Right cardiac atrium (tissue), 5 donors: ENCODE measurements at regions not wholly inside any gene's neighbourhood (a gene's known extent, or its start where the extent isn't known, plus 50 kb on each side); places are given as distances from the start of the nearest gene placed in this dataset.
A peak's percentile ranks its signal among the peaks of the same experiment; 100 is the strongest.

ENCODE experiments used
- ATAC-seq, 2 donors: fragments of 200-7000 bp; cut with Tn5 transposase; one replicate each; pipeline versions ENCODE4 v1.8.0 to v1.9.1; 2020; ENCODE audit warnings: moderate library complexity in 2 of 2, mild to moderate bottlenecking in 1 of 2
- DNase-seq, 3 donors: peaks; one replicate each; pipeline ENCODE4 v3.0.0-alpha.2; 2020
- H3K27ac ChIP-seq: one replicate; pipeline ENCODE4 v1.5.1; 2013; ENCODE audit warnings: mild to moderate bottlenecking, low read length, control low read depth, moderate library complexity
- H3K27me3 ChIP-seq: one replicate; pipeline ENCODE4 v1.6.1; 2013; ENCODE audit not compliant: control insufficient read depth, insufficient read depth
- H3K4me1 ChIP-seq: one replicate; pipeline ENCODE4 v1.6.1; 2013; ENCODE audit warnings: low read length; ENCODE audit not compliant: control insufficient read depth, insufficient read depth
- H3K4me3 ChIP-seq: one replicate; pipeline ENCODE4 v1.5.1; 2013; ENCODE audit warnings: low read length, control low read depth
- H3K9me3 ChIP-seq: one replicate; pipeline ENCODE4 v1.6.1; 2013; ENCODE audit warnings: low read length; ENCODE audit not compliant: control insufficient read depth
- WGBS: extraction: QIAGEN DNeasy Blood & Tissue Kit; methylation state at CpG from one replicate; pipeline ENCODE4 v1.1.7; 2013; 5-methylcytosine and 5-hydroxymethylcytosine counted together
- intact Hi-C, 4 donors: fragments of 100-400 bp; cut with DNase I; formaldehyde crosslinking; loops; one replicate each; pipeline versions ENCODE4 v1.11.0 to v1.14.0; 2022 to 2023
- donor health status: healthy with polysubstance abuse.
- donor health status: DM: no; HTN: yes; CAD: no.
- donor health status: DM: no; HTN: no; CAD: no.
- donor health status: DM: no; HTN: yes; CAD: no; lungs with severe emphysema.
- donor health status: DM: yes; HTN: yes; CAD: no.

DNA sequence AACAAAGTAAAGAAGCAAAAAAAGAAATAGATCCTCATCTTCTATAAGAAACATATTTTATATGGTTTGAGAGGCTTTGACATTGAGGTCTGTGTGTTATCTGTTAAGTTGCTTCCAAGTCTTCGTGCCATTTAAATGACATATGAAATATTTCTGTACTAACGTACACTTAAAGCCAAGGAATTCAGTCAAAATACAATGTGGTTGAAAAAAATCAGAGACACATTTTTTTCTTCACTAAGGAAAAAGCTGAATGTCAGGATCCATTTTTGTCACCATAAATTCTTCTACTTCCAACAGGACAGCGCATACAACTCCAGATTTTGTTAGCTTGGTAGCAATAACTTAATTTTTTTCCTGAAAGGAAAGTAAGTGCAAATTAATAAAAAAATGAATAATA lies 168.5 kb downstream of the FAT4 start:
- DNase-seq: no peak
- Histone ChIP-seq H3K9me3 (no peaks in the 10 kb centered on the region), H3K27me3 (no peaks in the 10 kb centered on the region), H3K4me3 (no peak overlapping the region), H3K4me1 (no peaks in the 10 kb centered on the region), H3K27ac (no peak overlapping the region)
- WGBS: 72% methylated on average over 3 of the region's 3 CpGs
- ATAC-seq: no peak
- intact Hi-C loops: loop anchor here in 1 of 4 donors (5.0 kb wide), 1 partner anchor 171 kb away; the partner anchor contains the start of gene FAT4

DNA sequence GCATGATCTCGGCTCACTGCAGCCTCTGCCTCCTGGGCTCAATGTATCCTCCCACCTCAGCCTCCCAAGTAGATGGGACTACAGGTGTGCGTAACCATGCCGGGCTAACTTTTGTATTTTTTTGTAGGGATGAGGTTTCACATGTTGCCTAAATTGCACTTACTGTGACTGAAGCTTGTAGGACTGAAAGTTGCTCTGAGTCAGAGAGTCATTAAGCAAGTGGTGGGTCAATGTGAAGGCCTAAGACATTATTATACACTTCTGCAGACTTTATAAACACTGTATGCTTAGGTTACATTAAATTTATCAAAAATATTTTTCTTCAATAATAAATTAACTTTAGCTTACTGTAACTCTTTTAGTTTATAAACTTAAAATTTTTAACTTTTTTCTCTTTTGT lies 170.2 kb downstream of the FAT4 start:
- Histone ChIP-seq H3K9me3 (no peaks in the 10 kb centered on the region), H3K4me3 (no peak overlapping the region), H3K27me3 (no peaks in the 10 kb centered on the region), H3K27ac (no peak overlapping the region), H3K4me1 (no peaks in the 10 kb centered on the region)
- ATAC-seq (no peak), DNase-seq (no peak)
- intact Hi-C loops: loop anchor here in 1 of 4 donors (5.0 kb wide), 1 partner anchor 173 kb away; the partner anchor contains the start of gene FAT4
- WGBS: 98% methylated on average over 3 of the region's 3 CpGs

DNA sequence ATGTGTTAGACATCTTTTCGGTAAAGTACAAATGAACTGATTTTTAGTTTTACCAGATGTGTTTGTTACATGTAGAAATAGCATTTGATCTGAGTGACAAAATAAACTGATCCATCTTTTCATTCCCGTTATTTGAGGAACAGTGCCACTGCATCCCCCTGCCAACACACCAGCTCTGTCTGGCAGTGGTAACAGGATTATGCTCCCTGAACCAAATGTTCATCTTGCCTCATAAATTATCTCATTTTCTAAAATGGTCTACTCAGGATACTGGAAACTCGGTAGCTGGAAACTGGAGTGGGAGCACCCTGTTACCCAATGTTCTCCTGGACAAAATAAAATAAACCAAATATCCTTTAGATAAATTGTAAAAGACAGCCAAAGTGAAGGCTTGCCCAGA lies 171.6 kb downstream of the FAT4 start:
- ATAC-seq (no peak), DNase-seq (peak in 1 of 3 donors; percentile 25)
- Histone ChIP-seq H3K9me3 (no peaks in the 10 kb centered on the region), H3K27me3 (no peaks in the 10 kb centered on the region), H3K4me1 (no peaks in the 10 kb centered on the region), H3K27ac (no peak overlapping the region), H3K4me3 (no peak overlapping the region)
- intact Hi-C loops: no loop called here
- WGBS: 66% methylated on average over 3 of the region's 3 CpGs

DNA sequence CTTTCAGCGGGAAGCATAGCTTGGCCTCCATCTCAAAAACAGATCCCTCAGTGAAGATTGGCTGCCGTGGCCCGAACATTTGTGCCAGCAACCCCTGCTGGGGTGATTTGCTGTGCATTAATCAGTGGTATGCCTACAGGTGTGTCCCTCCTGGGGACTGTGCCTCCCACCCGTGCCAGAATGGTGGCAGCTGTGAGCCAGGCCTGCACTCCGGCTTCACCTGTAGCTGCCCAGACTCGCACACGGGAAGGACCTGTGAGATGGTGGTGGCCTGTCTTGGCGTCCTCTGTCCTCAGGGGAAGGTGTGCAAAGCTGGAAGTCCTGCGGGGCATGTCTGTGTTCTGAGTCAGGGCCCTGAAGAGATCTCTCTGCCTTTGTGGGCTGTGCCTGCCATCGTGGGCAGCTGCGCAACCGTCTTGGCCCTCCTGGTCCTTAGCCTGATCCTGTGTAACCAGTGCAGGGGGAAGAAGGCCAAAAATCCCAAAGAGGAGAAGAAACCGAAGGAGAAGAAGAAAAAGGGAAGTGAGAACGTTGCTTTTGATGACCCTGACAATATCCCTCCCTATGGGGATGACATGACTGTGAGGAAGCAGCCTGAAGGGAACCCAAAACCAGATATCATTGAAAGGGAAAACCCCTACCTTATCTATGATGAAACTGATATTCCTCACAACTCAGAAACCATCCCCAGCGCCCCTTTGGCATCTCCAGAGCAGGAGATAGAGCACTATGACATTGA lies 175.4 kb downstream of the FAT4 start:
- ATAC-seq (no peak), DNase-seq (peak in 2 of 3 donors; percentile 22 to 30)
- no peak overlapping the region for H3K4me3 ChIP-seq
- H3K4me1 ChIP-seq: no peaks in the 10 kb centered on the region
- no peaks in the 10 kb centered on the region for H3K27me3 ChIP-seq
- intact Hi-C loops: no loop called here
- H3K27ac ChIP-seq: no peak overlapping the region
- H3K9me3 ChIP-seq: no peaks in the 10 kb centered on the region
- WGBS: 94% methylated on average over 15 of the region's 15 CpGs

DNA sequence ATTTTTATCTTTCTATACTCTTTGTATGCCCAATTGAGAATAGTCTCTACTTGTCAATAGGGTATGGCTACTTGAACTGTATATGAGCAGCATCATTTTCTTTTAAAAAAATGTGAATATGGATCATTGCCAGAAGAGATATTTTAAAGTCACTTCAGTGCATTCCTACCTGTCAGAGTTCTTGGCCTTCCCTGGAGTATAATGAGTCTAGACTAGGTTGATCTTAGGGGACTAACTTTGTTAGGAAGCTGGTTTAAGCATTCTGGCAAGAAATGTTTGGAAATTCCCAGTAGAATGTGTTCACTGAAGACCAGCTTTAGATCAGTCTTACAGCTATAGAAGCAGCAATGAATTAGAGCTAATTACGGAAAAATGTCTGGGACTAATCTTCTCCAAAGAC lies 178.2 kb downstream of the FAT4 start:
- DNase-seq: no peak
- ATAC-seq: no peak
- intact Hi-C loops: no loop called here
- H3K4me1 ChIP-seq: no peaks in the 10 kb centered on the region
- no peak overlapping the region for H3K4me3 ChIP-seq
- no peaks in the 10 kb centered on the region for H3K27me3 ChIP-seq
- 96% methylated on average over 1 of the region's 1 CpG for WGBS
- H3K9me3 ChIP-seq: no peaks in the 10 kb centered on the region
- no peak overlapping the region for H3K27ac ChIP-seq

DNA sequence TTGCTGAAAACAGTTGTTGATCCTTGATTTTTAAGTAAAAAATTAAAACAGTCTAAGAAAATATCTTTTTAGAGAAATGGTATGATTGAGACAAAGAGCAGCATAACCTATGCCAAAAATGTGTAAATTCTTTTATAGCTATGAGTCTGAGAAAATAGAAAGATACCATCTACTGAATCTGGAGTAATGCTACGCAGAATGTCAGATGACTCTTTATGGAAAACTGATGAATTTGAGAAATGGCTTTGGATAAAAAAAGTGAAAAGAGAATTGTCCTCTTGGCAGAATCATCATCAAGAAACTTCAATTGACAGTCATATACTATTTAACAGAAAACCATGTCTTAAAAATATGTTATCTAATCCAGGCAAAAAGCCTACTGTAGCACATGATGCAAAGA lies 183.1 kb downstream of the FAT4 start:
- intact Hi-C loops: no loop called here
- H3K9me3 ChIP-seq: no peaks in the 10 kb centered on the region

DNA sequence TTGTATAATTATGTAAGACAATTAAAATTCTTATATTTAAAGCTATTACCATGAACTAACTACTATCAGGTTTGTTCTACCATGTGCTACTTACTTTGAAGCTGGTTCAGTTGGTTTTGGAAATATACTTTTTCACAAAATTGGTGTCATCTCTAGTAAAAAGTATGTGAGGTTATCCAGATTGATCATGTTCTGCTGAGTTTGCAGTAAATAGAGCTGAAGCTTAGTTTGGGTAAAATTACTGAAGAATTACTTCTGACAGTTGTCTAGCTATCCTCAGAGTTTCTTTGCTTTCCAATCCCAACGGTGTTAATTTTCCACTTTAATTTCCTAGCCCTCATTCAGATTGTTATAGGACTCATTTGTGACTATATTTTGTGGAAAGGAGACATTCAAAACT lies 184.2 kb downstream of the FAT4 start:
- ATAC-seq (no peak), DNase-seq (no peak)
- intact Hi-C loops: no loop called here
- no peaks in the 10 kb centered on the region for H3K4me1 ChIP-seq
- 89% methylated on average over 1 of the region's 1 CpG for WGBS
- no peak overlapping the region for H3K4me3 ChIP-seq
- no peaks in the 10 kb centered on the region for H3K9me3 ChIP-seq
- H3K27me3 ChIP-seq: no peaks in the 10 kb centered on the region
- no peak overlapping the region for H3K27ac ChIP-seq

More for the DNA sequence above, 183.1 kb downstream of the FAT4 start:
- no peak for ATAC-seq
- no peak for DNase-seq
- Histone ChIP-seq H3K27me3 (no peaks in the 10 kb centered on the region), H3K4me1 (no peaks in the 10 kb centered on the region), H3K27ac (no peak overlapping the region), H3K4me3 (no peak overlapping the region)
- WGBS: 95% methylated on average over 1 of the region's 1 CpG

DNA sequence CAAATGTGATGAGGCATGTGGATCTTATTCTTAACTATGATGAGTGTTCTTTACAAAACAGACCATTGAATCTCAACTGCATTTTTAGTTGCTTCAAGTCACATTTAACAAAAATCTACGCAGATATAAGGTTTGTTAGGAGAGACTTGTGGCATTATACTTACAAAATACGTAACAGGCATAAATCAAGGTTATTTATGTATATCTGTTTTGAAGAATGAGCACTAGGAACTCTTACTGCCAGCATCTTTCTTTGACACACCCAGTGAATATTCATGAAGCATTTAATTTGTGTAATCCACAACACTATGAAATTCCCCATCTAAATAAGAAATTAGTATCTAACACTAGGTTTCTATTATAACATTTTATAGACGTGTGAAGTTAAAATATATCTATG lies 186.3 kb downstream of the FAT4 start:
- Histone ChIP-seq H3K4me3 (no peak overlapping the region), H3K27ac (no peak overlapping the region), H3K9me3 (no peaks in the 10 kb centered on the region), H3K27me3 (no peaks in the 10 kb centered on the region), H3K4me1 (no peaks in the 10 kb centered on the region)
- DNase-seq (no peak), ATAC-seq (no peak)
- 96% methylated on average over 3 of the region's 3 CpGs for WGBS
- intact Hi-C loops: no loop called here

DNA sequence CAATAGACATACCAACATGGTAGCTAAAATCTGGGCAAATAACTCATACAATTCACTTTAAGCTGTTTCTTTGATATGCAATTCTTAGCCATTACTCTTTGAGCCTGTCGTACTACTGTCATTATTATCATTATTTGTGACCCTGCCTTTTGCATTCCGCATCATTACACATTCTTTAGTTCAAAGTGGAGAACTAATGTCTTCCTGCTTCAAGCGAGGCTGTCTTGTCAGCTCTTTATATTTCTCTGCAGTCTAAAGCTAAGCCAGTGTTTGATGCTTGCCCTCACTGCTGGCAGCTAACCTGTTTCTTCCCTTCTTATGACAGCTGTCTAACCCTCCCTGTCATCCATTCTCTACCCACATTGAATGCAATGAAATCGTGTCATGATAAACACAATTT lies 186.8 kb downstream of the FAT4 start:
- WGBS: 84% methylated on average over 4 of the region's 4 CpGs
- Histone ChIP-seq H3K27me3 (no peaks in the 10 kb centered on the region), H3K27ac (no peak overlapping the region), H3K4me1 (no peaks in the 10 kb centered on the region), H3K4me3 (no peak overlapping the region), H3K9me3 (no peaks in the 10 kb centered on the region)
- DNase-seq (no peak), ATAC-seq (no peak)
- intact Hi-C loops: no loop called here

DNA sequence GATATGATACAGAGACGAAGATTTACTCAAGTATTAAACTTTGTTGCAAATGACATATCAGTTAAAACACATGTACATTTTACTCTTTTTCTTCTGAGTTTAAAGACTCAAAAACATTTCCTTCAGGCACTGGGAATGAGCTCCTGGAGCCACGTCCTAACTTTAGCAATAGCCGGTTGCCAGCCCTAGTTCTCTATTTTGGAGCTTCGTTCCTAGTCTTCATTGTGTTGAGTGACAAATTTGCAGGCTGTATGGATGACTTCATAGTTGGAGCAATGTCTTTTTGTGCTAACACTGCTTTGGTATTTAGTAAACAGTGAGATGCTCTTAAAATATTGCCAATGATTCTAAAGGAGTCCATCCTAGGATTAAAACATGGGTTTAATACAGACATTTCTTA lies 190.9 kb downstream of the FAT4 start:
- intact Hi-C loops: no loop called here
- 34% methylated on average over 4 of the region's 4 CpGs for WGBS
- peak in 1 of 2 donors; percentile 65 for ATAC-seq

DNA sequence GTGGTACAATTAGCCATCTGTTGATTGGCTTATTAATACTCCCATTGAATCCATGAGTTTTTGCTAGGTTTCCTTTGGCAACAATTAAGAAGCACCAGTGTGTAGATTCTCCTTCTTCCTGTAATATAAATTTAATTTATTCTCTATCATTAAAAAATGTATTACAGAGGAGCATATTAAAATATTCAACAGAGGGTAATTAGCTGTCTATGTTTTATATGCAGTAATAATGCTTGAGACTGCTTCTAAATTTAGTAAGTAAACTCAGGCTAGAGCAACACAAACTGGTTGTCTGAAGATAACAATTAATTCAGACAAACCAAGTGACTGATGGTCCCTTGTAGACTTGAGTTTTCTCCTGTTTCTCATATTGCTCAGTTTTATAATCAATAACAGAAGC lies 192.4 kb downstream of the FAT4 start:
- H3K27ac ChIP-seq: no peak overlapping the region
- H3K4me3 ChIP-seq: no peak overlapping the region
- H3K4me1 ChIP-seq: no peaks in the 10 kb centered on the region
- H3K9me3 ChIP-seq: no peaks in the 10 kb centered on the region
- ATAC-seq: no peak
- intact Hi-C loops: no loop called here
- H3K27me3 ChIP-seq: no peaks in the 10 kb centered on the region
- no peak for DNase-seq

More for the DNA sequence above, 190.9 kb downstream of the FAT4 start:
- Histone ChIP-seq H3K4me3 (no peak overlapping the region), H3K27ac (no peak overlapping the region), H3K4me1 (no peaks in the 10 kb centered on the region), H3K27me3 (no peaks in the 10 kb centered on the region), H3K9me3 (no peaks in the 10 kb centered on the region)
- peak in 1 of 3 donors; percentile 35 for DNase-seq

DNA sequence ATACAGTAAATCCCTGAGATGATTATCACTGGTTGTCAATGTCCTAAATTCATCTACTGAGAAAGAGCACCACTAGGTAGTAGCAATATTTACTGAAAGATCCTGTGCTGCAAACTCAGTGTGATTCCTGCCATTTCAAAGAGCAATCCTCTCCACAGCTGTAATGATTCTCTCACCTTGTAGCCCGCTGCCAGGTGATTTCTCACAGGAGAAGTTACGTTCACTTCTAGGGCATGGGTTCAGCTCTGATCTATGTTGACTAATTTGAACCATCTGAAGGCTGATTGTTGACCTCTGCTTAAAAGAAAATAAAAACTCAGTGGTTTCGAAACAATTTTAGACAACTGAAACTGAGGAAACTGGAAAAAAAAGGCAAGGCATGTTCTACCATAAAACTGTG lies 197.0 kb downstream of the FAT4 start:
- 93% methylated on average over 3 of the region's 3 CpGs for WGBS
- no peak for ATAC-seq
- intact Hi-C loops: no loop called here

More for the DNA sequence above, 197.0 kb downstream of the FAT4 start:
- Histone ChIP-seq H3K4me3 (no peak overlapping the region), H3K27me3 (no peaks in the 10 kb centered on the region), H3K9me3 (no peaks in the 10 kb centered on the region), H3K4me1 (no peaks in the 10 kb centered on the region), H3K27ac (no peak overlapping the region)
- DNase-seq: no peak
